CD14-positive monocyte (primary cell): ENCODE measurements at regions not wholly inside any gene's neighbourhood (a gene's known extent, or its start where the extent isn't known, plus 50 kb on each side); places are given as distances from the start of the nearest gene placed in this dataset.

Source experiments
- DNase-seq, 3 donors: peaks; one replicate each; pipeline ENCODE4 v3.0.0-alpha.2; 2011 to 2022
- H2AFZ ChIP-seq: 2 replicates; pipeline ENCODE4 v1.6.0; 2012; ENCODE audit warnings: mild to moderate bottlenecking, low read depth, low read length, inconsistent platforms; ENCODE audit not compliant: insufficient read depth, poor library complexity, severe bottlenecking
- H3K27ac ChIP-seq, 2 donors: 1 replicate in 1 of 2; 2 replicates in 1 of 2; pipeline ENCODE4 v1.5.1; 2012 to 2013; ENCODE audit warnings: low read length in 2 of 2, control low read depth in 1 of 2, inconsistent platforms in 1 of 2, low read depth in 1 of 2, mild to moderate bottlenecking in 1 of 2
- H3K27me3 ChIP-seq, 2 donors: one replicate each; pipeline versions ENCODE4 v1.6.0 to v1.6.1; 2011 to 2013; ENCODE audit warnings: low read length in 2 of 2; ENCODE audit not compliant: control insufficient read depth in 2 of 2, insufficient read depth in 2 of 2
- H3K36me3 ChIP-seq, 2 donors: replicated peaks in 1 of 2; 1 replicate in 1 of 2; 2 replicates in 1 of 2; pipeline versions ENCODE4 v1.5.1 to v1.6.1; 2012 to 2013; ENCODE audit warnings: low read length in 2 of 2, control low read depth in 1 of 2, inconsistent platforms in 1 of 2, mild to moderate bottlenecking in 1 of 2; ENCODE audit not compliant: insufficient read depth in 2 of 2, control insufficient read depth in 1 of 2
- H3K4me1 ChIP-seq, 2 donors: 1 replicate in 1 of 2; 2 replicates in 1 of 2; pipeline versions ENCODE4 v1.5.1 to v1.6.1; 2012 to 2013; ENCODE audit warnings: low read length in 2 of 2, control low read depth in 1 of 2, inconsistent platforms in 1 of 2, mild to moderate bottlenecking in 1 of 2, moderate library complexity in 1 of 2; ENCODE audit not compliant: insufficient read depth in 2 of 2, control insufficient read depth in 1 of 2
- H3K4me2 ChIP-seq: replicated peaks from 2 replicates; pipeline ENCODE3; 2012; ENCODE audit warnings: low read length, moderate library complexity, mild to moderate bottlenecking; ENCODE audit not compliant: poor library complexity, severe bottlenecking; ENCODE audit errors: extremely low read depth
- H3K4me3 ChIP-seq, 3 experiments: fragments of 200-600 bp in 1 of 3; sonication (generic) in 1 of 3; replicated peaks in 1 of 3; 1 replicate in 2 of 3; 2 replicates in 1 of 3; pipeline ENCODE4 v1.5.1; 2011 to 2013; ENCODE audit warnings: low read length in 3 of 3, mild to moderate bottlenecking in 3 of 3, control low read depth in 2 of 3, low read depth in 2 of 3, inconsistent platforms in 1 of 3, moderate library complexity in 1 of 3
- H3K79me2 ChIP-seq: 2 replicates; pipeline ENCODE4 v1.6.0; 2012; ENCODE audit warnings: mild to moderate bottlenecking, control low read depth, inconsistent platforms, low read length, moderate library complexity; ENCODE audit not compliant: insufficient read depth
- H3K9ac ChIP-seq: 2 replicates; pipeline ENCODE4 v1.6.0; 2017; ENCODE audit warnings: low read length, mild to moderate bottlenecking; ENCODE audit not compliant: insufficient read depth, poor library complexity, severe bottlenecking
- H3K9me3 ChIP-seq, 2 donors: replicated peaks in 1 of 2; 1 replicate in 1 of 2; 2 replicates in 1 of 2; pipeline versions ENCODE4 v1.5.1 to v1.6.1; 2012 to 2013; ENCODE audit warnings: low read length in 2 of 2, control low read depth in 1 of 2; ENCODE audit not compliant: control insufficient read depth in 1 of 2, insufficient read depth in 1 of 2
- H4K20me1 ChIP-seq: 2 replicates; pipeline ENCODE4 v1.6.0; 2012; ENCODE audit warnings: mild to moderate bottlenecking, low read length, control low read depth, moderate library complexity; ENCODE audit not compliant: insufficient read depth
- H3K27ac Mint-ChIP-seq, 7 donors: one replicate each; pipeline ENCODE4 v1.8.0; 2020; ENCODE audit warnings: mild to moderate bottlenecking in 7 of 7, mixed read lengths in 7 of 7, moderate library complexity in 6 of 7, inconsistent platforms in 2 of 7
- H3K27me3 Mint-ChIP-seq, 3 donors: one replicate each; pipeline ENCODE4 v1.8.0; 2021 to 2022; ENCODE audit warnings: low read depth in 3 of 3, mild to moderate bottlenecking in 3 of 3, mixed read lengths in 3 of 3, moderate library complexity in 3 of 3, inconsistent platforms in 1 of 3
- H3K36me3 Mint-ChIP-seq, 2 donors: one replicate each; pipeline ENCODE4 v1.8.0; 2020; ENCODE audit warnings: mixed read lengths in 2 of 2, inconsistent platforms in 1 of 2, mild to moderate bottlenecking in 1 of 2
- H3K4me1 Mint-ChIP-seq: one replicate; pipeline ENCODE4 v1.8.0; 2020; ENCODE audit warnings: mild to moderate bottlenecking, mixed read lengths
- H3K4me3 Mint-ChIP-seq, 2 donors: one replicate each; pipeline ENCODE4 v1.8.0; 2020; ENCODE audit warnings: mild to moderate bottlenecking in 2 of 2, mixed read lengths in 2 of 2, moderate library complexity in 1 of 2
- H3K9me3 Mint-ChIP-seq, 7 donors: one replicate each; pipeline ENCODE4 v1.8.0; 2020 to 2022; ENCODE audit warnings: mixed read lengths in 7 of 7, mild to moderate bottlenecking in 6 of 7, moderate library complexity in 6 of 7, inconsistent platforms in 2 of 7
- CTCF ChIP-seq: fragments of 200-600 bp; IDR thresholded peaks from one replicate; pipeline ENCODE4 v1.8.0; 2022; ENCODE audit warnings: antibody characterized with exemption, mild to moderate bottlenecking
- WGBS: methylation state at CpG from one replicate; pipeline ENCODE4 v1.1.5; 2013; ENCODE audit warnings: missing lambda C conversion rate; ENCODE audit not compliant: insufficient coverage; 5-methylcytosine and 5-hydroxymethylcytosine counted together
- intact Hi-C, 2 donors: fragments of 100-400 bp; cut with micrococcal nuclease; formaldehyde crosslinking; loops; one replicate each; pipeline versions ENCODE4 v1.15.0 to v1.15.1; 2023

- H3K36me3 ChIP-seq = no peaks in the 10 kb centered on the region
- no peak for DNase-seq
- H3K79me2 ChIP-seq = no peaks in the 10 kb centered on the region
- H3K4me1 Mint-ChIP-seq = no peaks in the 10 kb centered on the region
- peaks cover 0 to 8% (median 0%) of the 10 kb centered on the region in 7 donors for H3K9me3 Mint-ChIP-seq
- H3K4me3 ChIP-seq = no peak overlapping the region
- H3K27ac Mint-ChIP-seq = no peak overlapping the region
- no peak overlapping the region for H2AFZ ChIP-seq
- TF ChIP-seq CTCF = no peak
- no peaks in the 10 kb centered on the region for H4K20me1 ChIP-seq
- intact Hi-C loops = no loop called here
- no peak overlapping the region for H3K4me2 ChIP-seq
- no peaks in the 10 kb centered on the region for H3K4me1 ChIP-seq
- H3K4me3 Mint-ChIP-seq = no peak overlapping the region
- no peak overlapping the region for H3K9ac ChIP-seq
- no peak overlapping the region for H3K27ac ChIP-seq
- H3K27me3 Mint-ChIP-seq = no peaks in the 10 kb centered on the region
- no peaks in the 10 kb centered on the region for H3K27me3 ChIP-seq
- H3K36me3 Mint-ChIP-seq = no peaks in the 10 kb centered on the region
- WGBS = 90% methylated on average over 4 of the region's 4 CpGs
- H3K9me3 ChIP-seq = peaks cover 0 to 4% of the 10 kb centered on the region in 2 donors
Measured at GRCh38 chr13:107332188-107332587, 764.3 kb upstream of the ARGLU1 start.

GRCh38 chr13:107331359-107331758 lies 763.4 kb upstream of the ARGLU1 start:
- no peak overlapping the region for H3K27ac Mint-ChIP-seq
- Histone ChIP-seq H4K20me1 (no peaks in the 10 kb centered on the region), H3K36me3 (no peaks in the 10 kb centered on the region), H3K79me2 (no peaks in the 10 kb centered on the region), H3K4me3 (no peak overlapping the region), H3K27ac (no peak overlapping the region), H3K9ac (no peak overlapping the region), H3K27me3 (no peaks in the 10 kb centered on the region), H3K4me1 (no peaks in the 10 kb centered on the region), H2AFZ (no peak overlapping the region), H3K9me3 (peaks cover 0 to 4% of the 10 kb centered on the region in 2 donors), H3K4me2 (no peak overlapping the region)
- H3K9me3 Mint-ChIP-seq = peaks cover 0 to 8% (median 0%) of the 10 kb centered on the region in 7 donors
- no peak for TF ChIP-seq CTCF
- intact Hi-C loops = no loop called here
- H3K4me3 Mint-ChIP-seq = no peak overlapping the region
- H3K27me3 Mint-ChIP-seq = no peaks in the 10 kb centered on the region
- WGBS = no CpG with 5 or more reads among the region's 5 CpGs
- DNase-seq = no peak
- no peaks in the 10 kb centered on the region for H3K4me1 Mint-ChIP-seq
- H3K36me3 Mint-ChIP-seq = no peaks in the 10 kb centered on the region
